A673 (cell line): ENCODE measurements at regions not wholly inside any gene's neighbourhood (a gene's known extent, or its start where the extent isn't known, plus 50 kb on each side); places are given as distances from the start of the nearest gene placed in this dataset.

Source experiments
- BruUV-seq: library from RNA; stranded (reverse); fragments of 400-500 nt; replicated peaks from 2 replicates; lab custom pipeline; 2021; lab: Mats Ljungman, UMichigan
- CTCF ChIA-PET: fragments of 300-600 bp; sonication (Branson Sonifier 250); formaldehyde crosslinking; loops from one replicate; lab custom pipeline; 2022; ENCODE audit warnings: antibody characterized with exemption; lab: Charles Lee
- POLR2A ChIA-PET: fragments of 300-600 bp; sonication (Branson Sonifier 250); formaldehyde crosslinking; loops from one replicate; lab custom pipeline; 2022; ENCODE audit warnings: antibody characterized with exemption; ENCODE audit not compliant: low non-redundant PET; lab: Charles Lee
- DNase-seq: peaks from one replicate; pipeline ENCODE4 v3.0.0-alpha.2; 2015; ENCODE audit warnings: low spot score
- H3K27ac ChIP-seq: fragments of 200-600 bp; sonication (generic); 2 replicates; pipeline ENCODE4 v1.5.1; 2016; ENCODE audit warnings: mixed run types, low read depth, mild to moderate bottlenecking, mixed read lengths, antibody characterized with exemption, low read length; ENCODE audit not compliant: poor library complexity, severe bottlenecking
- H3K27me3 ChIP-seq: fragments of 200-600 bp; sonication (generic); replicated peaks from 2 replicates; pipeline ENCODE4 v1.6.1; 2017; ENCODE audit warnings: mixed run types, low read depth, mild to moderate bottlenecking, mixed read lengths, antibody characterized with exemption, low read length; ENCODE audit not compliant: insufficient read depth, poor library complexity
- H3K36me3 ChIP-seq: fragments of 200-600 bp; sonication (generic); 2 replicates; pipeline ENCODE4 v1.6.1; 2016; ENCODE audit warnings: mixed run types, mild to moderate bottlenecking, mixed read lengths, antibody characterized with exemption, low read length; ENCODE audit not compliant: insufficient read depth, poor library complexity, severe bottlenecking
- H3K4me1 ChIP-seq: fragments of 200-600 bp; sonication (generic); 2 replicates; pipeline ENCODE4 v1.6.1; 2017; ENCODE audit warnings: mixed run types, mild to moderate bottlenecking, mixed read lengths, antibody characterized with exemption, low read length; ENCODE audit not compliant: insufficient read depth, poor library complexity, severe bottlenecking
- H3K4me3 ChIP-seq: fragments of 200-600 bp; sonication (generic); 2 replicates; pipeline ENCODE4 v1.5.1; 2016; ENCODE audit warnings: low read depth, mixed run types, mild to moderate bottlenecking, mixed read lengths, low read length; ENCODE audit not compliant: poor library complexity, severe bottlenecking
- H3K9me3 ChIP-seq: fragments of 200-600 bp; sonication (generic); 2 replicates; pipeline ENCODE4 v1.6.1; 2016; ENCODE audit warnings: mixed run types, low read depth, mild to moderate bottlenecking, mixed read lengths, antibody characterized with exemption, low read length; ENCODE audit not compliant: poor library complexity, severe bottlenecking
- CTCF ChIP-seq: fragments of 300-800, 200-600 bp; sonication (generic); conservative IDR thresholded peaks from 2 replicates; pipeline ENCODE4 v1.5.1; 2017; ENCODE audit warnings: low read depth, mild to moderate bottlenecking, antibody characterized with exemption, low read length, moderate library complexity, mixed read lengths
- EZH2 ChIP-seq: fragments of 200-600 bp; sonication (generic); IDR thresholded peaks from 2 replicates; pipeline ENCODE4 v1.6.1; 2017; ENCODE audit warnings: borderline replicate concordance, low read depth, mild to moderate bottlenecking, mixed read lengths, antibody characterized with exemption, low read length; ENCODE audit not compliant: poor library complexity, severe bottlenecking
- intact Hi-C: fragments of 100-400 bp; cut with micrococcal nuclease; formaldehyde crosslinking; loops from one replicate; pipeline ENCODE4 v1.10.0; 2022; ENCODE audit not compliant: unreplicated experiment

GRCh38 chr3:83946554-83946953 is 1012.2 kb upstream of the CADM2 start:
- peak; percentile 16 for DNase-seq
- ChIA-PET CTCF (no interaction called here), POLR2A (no interaction called here)
- Histone ChIP-seq H3K27me3 (no peaks in the 10 kb centered on the region), H3K36me3 (no peaks in the 10 kb centered on the region), H3K27ac (no peak overlapping the region), H3K4me3 (no peak overlapping the region), H3K4me1 (no peaks in the 10 kb centered on the region), H3K9me3 (peaks cover 3% of the 10 kb centered on the region)
- TF ChIP-seq CTCF (0 out of 2 replicates have a peak, but pooled peaks have one; percentile 22), EZH2 (no peak)
- no TSS peak for BruUV-seq
- intact Hi-C loops, result no loop called here

GRCh38 chr3:83948771-83949170 is 1010.0 kb upstream of the CADM2 start:
- ChIA-PET CTCF (no interaction called here), POLR2A (no interaction called here)
- BruUV-seq, result no TSS peak
- DNase-seq, result peak; percentile 6
- H3K27me3 ChIP-seq, result no peaks in the 10 kb centered on the region
- no peak overlapping the region for H3K27ac ChIP-seq
- TF ChIP-seq EZH2, result no peak
- TF ChIP-seq CTCF, result no peak
- H3K36me3 ChIP-seq, result no peaks in the 10 kb centered on the region
- no peak overlapping the region for H3K4me3 ChIP-seq
- intact Hi-C loops, result no loop called here
- H3K9me3 ChIP-seq, result peaks cover 3% of the 10 kb centered on the region
- peaks cover 6% of the 10 kb centered on the region for H3K4me1 ChIP-seq

- intact Hi-C loops, result no loop called here
- Histone ChIP-seq H3K36me3 (no peaks in the 10 kb centered on the region), H3K27me3 (no peaks in the 10 kb centered on the region), H3K4me3 (no peak overlapping the region), H3K9me3 (no peaks in the 10 kb centered on the region), H3K4me1 (peaks cover 6% of the 10 kb centered on the region), H3K27ac (no peak overlapping the region)
- TF ChIP-seq CTCF, result no peak
- POLR2A ChIA-PET, result no interaction called here
- DNase-seq, result no peak
- CTCF ChIA-PET, result interaction anchor here (0.5 kb wide), 1 partner anchor 1006 kb away, joined by 3 read pairs; no protein-coding TSS in a partner anchor
- BruUV-seq, result no TSS peak
Observed at GRCh38 chr3:83953417-83954089, 1005.2 kb upstream of the CADM2 start.
